Upper lobe of right lung (tissue), 1 donor: ENCODE measurements at regions not wholly inside any gene's neighbourhood (a gene's known extent, or its start where the extent isn't known, plus 50 kb on each side); places are given as distances from the start of the nearest gene placed in this dataset.

ENCODE experiments used
- ATAC-seq: fragments of 200-7000 bp; cut with Tn5 transposase; one replicate; pipeline ENCODE4 v1.9.1; 2020; ENCODE audit warnings: mild to moderate bottlenecking, moderate library complexity
- DNase-seq: peaks from one replicate; pipeline ENCODE4 v3.0.0-alpha.2; 2020
- H3K27ac ChIP-seq: fragments of 200-600 bp; one replicate; pipeline ENCODE4 v1.8.0; 2022
- H3K27me3 ChIP-seq: fragments of 200-600 bp; one replicate; pipeline ENCODE4 v1.8.0; 2022; ENCODE audit warnings: mild to moderate bottlenecking
- H3K36me3 ChIP-seq: fragments of 200-600 bp; one replicate; pipeline ENCODE4 v1.8.0; 2022
- H3K4me1 ChIP-seq: fragments of 200-600 bp; one replicate; pipeline ENCODE4 v1.8.0; 2022
- H3K4me3 ChIP-seq: fragments of 200-600 bp; one replicate; pipeline ENCODE4 v1.8.0; 2022; ENCODE audit warnings: mild to moderate bottlenecking
- H3K9me3 ChIP-seq: fragments of 200-600 bp; one replicate; pipeline ENCODE4 v1.8.0; 2022
- intact Hi-C: fragments of 100-400 bp; cut with DNase I; formaldehyde crosslinking; loops from one replicate; pipeline ENCODE4 v1.11.0; 2022
- TF ChIP-seq, protein P1 (sequence below): fragments of 200-600 bp; IDR thresholded peaks from one replicate; pipeline ENCODE4 v1.8.0; 2022; ENCODE audit warnings: antibody characterized with exemption
- donor health status: DM: no; HTN: yes; CAD: no; lungs with severe emphysema.

DNA sequence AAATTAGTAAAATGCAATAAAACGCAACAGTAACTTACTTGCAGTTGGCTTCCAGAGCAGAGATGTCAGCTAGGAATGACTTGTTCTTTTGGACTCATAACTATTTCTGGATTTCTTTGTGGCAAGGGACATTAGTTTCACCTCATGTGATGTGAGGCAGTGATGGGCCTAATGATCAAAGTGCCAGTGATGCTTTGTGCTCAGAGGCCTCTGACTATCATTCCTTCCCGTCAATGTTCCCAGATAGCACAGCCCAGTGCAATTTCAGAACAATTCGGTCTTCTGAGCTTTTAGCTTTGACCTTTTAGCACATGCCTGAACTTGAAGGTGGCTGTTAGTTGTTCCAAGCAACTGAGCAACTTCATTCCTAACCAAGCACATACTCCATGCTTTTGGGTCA lies 596.8 kb downstream of the TFAP2B start:
- no peaks in the 10 kb centered on the region for H3K9me3 ChIP-seq
- no peaks in the 10 kb centered on the region for H3K36me3 ChIP-seq
- H3K4me1 ChIP-seq, result no peaks in the 10 kb centered on the region
- H3K27me3 ChIP-seq, result no peaks in the 10 kb centered on the region
- H3K27ac ChIP-seq, result no peak overlapping the region
- TF ChIP-seq, protein P1, sequence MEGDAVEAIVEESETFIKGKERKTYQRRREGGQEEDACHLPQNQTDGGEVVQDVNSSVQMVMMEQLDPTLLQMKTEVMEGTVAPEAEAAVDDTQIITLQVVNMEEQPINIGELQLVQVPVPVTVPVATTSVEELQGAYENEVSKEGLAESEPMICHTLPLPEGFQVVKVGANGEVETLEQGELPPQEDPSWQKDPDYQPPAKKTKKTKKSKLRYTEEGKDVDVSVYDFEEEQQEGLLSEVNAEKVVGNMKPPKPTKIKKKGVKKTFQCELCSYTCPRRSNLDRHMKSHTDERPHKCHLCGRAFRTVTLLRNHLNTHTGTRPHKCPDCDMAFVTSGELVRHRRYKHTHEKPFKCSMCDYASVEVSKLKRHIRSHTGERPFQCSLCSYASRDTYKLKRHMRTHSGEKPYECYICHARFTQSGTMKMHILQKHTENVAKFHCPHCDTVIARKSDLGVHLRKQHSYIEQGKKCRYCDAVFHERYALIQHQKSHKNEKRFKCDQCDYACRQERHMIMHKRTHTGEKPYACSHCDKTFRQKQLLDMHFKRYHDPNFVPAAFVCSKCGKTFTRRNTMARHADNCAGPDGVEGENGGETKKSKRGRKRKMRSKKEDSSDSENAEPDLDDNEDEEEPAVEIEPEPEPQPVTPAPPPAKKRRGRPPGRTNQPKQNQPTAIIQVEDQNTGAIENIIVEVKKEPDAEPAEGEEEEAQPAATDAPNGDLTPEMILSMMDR, result no peak
- ATAC-seq, result no peak
- intact Hi-C loops, result no loop called here
- H3K4me3 ChIP-seq, result no peak overlapping the region
- no peak for DNase-seq

DNA sequence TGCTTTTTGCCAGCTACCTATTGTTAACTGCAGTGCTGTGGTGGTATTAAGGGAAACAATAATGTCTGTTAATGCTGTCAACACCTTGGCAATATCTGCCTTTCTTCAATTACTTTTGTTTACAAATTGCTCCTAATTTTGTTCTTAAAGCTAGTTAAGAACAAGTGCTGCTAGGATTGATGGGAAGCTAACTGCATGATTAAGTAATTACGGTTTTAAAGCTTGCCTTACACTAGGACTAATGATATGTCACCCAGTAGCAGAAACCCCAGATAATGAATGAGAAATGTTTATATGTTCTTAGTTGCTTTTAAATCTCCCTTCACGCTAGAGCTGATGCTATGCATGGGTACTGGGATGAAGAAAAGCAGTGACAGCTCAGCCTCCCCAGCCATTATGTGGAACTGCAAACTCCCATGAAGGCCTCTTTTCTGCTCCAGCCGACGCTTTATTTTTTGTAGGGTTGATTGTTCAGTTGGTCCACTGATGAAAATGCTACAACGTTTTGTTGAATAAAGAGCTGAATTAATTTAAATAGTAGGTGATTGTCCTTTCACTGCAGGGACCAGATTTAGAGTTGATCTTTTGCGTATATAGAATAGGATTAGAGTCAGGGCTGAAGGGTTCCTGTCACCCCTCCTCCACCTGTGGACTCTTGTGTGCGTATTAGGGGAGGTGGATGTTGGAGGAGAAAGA lies 610.5 kb downstream of the TFAP2B start:
- DNase-seq (no peak), ATAC-seq (no peak)
- intact Hi-C loops, result no loop called here
- Histone ChIP-seq H3K9me3 (no peaks in the 10 kb centered on the region), H3K36me3 (no peaks in the 10 kb centered on the region), H3K4me1 (no peaks in the 10 kb centered on the region), H3K4me3 (no peak overlapping the region), H3K27me3 (no peaks in the 10 kb centered on the region), H3K27ac (no peak overlapping the region)
- TF ChIP-seq, protein P1, result no peak

DNA sequence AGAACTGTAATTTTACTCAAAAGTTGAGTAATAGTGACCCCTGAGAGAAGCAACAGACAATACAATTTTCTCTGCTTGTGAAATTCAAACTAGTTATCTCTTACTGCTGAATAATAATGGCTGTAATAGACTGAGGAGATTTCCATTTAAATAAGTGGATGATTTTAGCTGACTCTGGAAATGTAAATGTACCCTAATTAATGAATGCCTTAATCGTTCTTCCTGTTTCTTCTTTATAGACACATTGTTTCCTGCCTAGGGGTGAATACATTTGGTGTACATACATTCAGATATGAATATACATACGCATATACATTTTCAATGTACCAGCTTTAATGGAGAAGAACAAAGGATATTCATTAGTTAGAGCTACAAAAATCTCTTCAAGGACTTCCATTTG lies 611.9 kb downstream of the TFAP2B start:
- Histone ChIP-seq H3K4me3 (no peak overlapping the region), H3K9me3 (no peaks in the 10 kb centered on the region), H3K27me3 (no peaks in the 10 kb centered on the region), H3K27ac (no peak overlapping the region), H3K36me3 (no peaks in the 10 kb centered on the region), H3K4me1 (no peaks in the 10 kb centered on the region)
- DNase-seq (no peak), ATAC-seq (no peak)
- intact Hi-C loops, result no loop called here
- TF ChIP-seq, protein P1, result no peak

DNA sequence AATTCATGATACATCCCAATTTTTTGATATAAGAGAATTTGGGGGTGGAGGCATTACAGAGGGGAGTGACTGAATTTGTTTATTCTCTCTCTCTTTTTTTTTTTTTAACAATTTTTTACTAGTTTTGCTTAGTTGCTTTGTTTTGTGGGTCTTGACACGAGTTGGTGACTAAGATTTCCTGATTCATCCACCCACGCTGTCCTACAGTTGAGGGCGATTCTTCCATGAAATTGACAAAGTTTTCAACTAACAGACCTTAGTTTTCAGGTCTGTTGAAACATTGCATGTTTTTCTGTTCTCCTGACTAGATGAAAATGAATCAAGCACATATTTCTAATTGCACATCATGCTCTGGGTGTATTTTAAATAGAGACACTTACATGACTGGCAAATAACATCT lies 613.8 kb downstream of the TFAP2B start:
- no peak for ATAC-seq
- Histone ChIP-seq H3K4me1 (no peaks in the 10 kb centered on the region), H3K9me3 (no peaks in the 10 kb centered on the region), H3K4me3 (no peak overlapping the region), H3K36me3 (no peaks in the 10 kb centered on the region), H3K27ac (no peak overlapping the region), H3K27me3 (no peaks in the 10 kb centered on the region)
- TF ChIP-seq, protein P1, result no peak
- intact Hi-C loops, result no loop called here
- no peak for DNase-seq

DNA sequence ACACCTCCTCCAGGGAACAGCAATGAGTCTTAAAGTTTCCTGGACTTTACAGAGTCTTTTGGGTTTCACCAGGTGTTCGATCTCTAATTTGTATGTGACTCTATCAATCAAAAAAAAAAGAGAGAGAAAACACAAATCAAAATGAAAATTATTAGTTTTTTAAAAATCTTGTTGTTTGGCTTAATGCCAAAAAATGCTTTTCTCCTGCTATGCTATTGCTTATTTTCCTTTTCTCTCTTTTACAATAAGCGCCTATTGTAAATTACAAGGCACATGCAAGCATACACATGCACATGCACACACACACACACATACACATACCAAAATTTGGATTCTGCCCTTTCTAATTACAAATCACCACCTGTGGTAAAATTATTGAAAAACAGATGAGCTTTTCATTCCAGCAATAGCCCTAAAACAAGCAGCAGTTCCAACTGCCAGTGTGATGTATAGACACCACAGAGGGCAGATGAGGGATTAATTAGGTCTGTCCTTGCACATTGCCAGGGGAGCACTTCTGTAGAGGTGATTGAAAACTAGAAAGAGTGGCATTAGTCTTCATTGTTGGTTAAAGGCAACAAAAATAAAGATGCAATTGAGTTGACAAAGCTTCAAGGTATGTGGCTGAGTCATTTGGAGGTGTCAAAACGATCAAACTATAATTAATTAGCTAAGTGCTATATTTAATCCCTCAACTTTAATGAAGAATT lies 631.7 kb downstream of the TFAP2B start:
- DNase-seq (no peak), ATAC-seq (no peak)
- H3K27me3 ChIP-seq, result no peaks in the 10 kb centered on the region
- no peaks in the 10 kb centered on the region for H3K4me1 ChIP-seq
- H3K27ac ChIP-seq, result no peak overlapping the region
- no peak overlapping the region for H3K4me3 ChIP-seq
- TF ChIP-seq, protein P1, result no peak
- intact Hi-C loops, result no loop called here
- no peaks in the 10 kb centered on the region for H3K9me3 ChIP-seq
- no peaks in the 10 kb centered on the region for H3K36me3 ChIP-seq
